ENCODE measurements at regions not wholly inside any gene's neighbourhood (a gene's known extent, or its start where the extent isn't known, plus 50 kb on each side); places are given as distances from the start of the nearest gene placed in this dataset.
"Not testable (repeated sequence)": the region's sequence is repeated elsewhere in the genome, so short reads cannot be mapped to it uniquely, and the experiment has no call there.

- WGBS, 5 donors: 48 to 77% (median 59%) methylated on average over 2 of the region's 2 CpGs
- TF ChIP-seq CTCF (IDR thresholded peaks at IDR 0.05 in 8 of 11, conservative IDR thresholded peaks at IDR 0.05 in 3 of 11) (no peak), POLR2A (IDR thresholded peaks at IDR 0.05) (no peak), POLR2AphosphoS5 (IDR thresholded peaks at IDR 0.05) (no peak)
- DNase-seq: no peak
- H3K4me1 ChIP-seq: peaks cover 0 to 74% (median 20%) of the 10 kb centered on the region in 6 donors
- H3K27ac ChIP-seq: peak overlapping the region in 1 of 8 donors; percentile 28
- no peaks in the 10 kb centered on the region for H3K36me3 ChIP-seq
- intact Hi-C loops (cut with DNase I; ENCODE audit: low total_unique reads): no loop called here
- no peak overlapping the region for H3K4me3 ChIP-seq
- peaks cover 0 to 18% (median 10%) of the 10 kb centered on the region in 8 donors for H3K9me3 ChIP-seq
- H3K27me3 ChIP-seq (replicated peaks in 1 of 7): no peaks in the 10 kb centered on the region
These were observed 330.8 kb upstream of the KLF3 start for GRCh38 chr4:38333219-38333618.

- H3K4me1 ChIP-seq: peaks cover 0 to 62% (median 18%) of the 10 kb centered on the region in 6 donors
- peak overlapping the region in 1 of 8 donors; percentile 38 for H3K27ac ChIP-seq
- intact Hi-C loops (cut with DNase I; ENCODE audit: low total_unique reads): no loop called here
- no peak for DNase-seq
- H3K36me3 ChIP-seq: no peaks in the 10 kb centered on the region
- no peak overlapping the region for H3K4me3 ChIP-seq
- TF ChIP-seq POLR2AphosphoS5 (IDR thresholded peaks at IDR 0.05) (no peak), CTCF (IDR thresholded peaks at IDR 0.05 in 8 of 11, conservative IDR thresholded peaks at IDR 0.05 in 3 of 11) (no peak), POLR2A (IDR thresholded peaks at IDR 0.05) (no peak)
- peaks cover 4 to 34% (median 26%) of the 10 kb centered on the region in 8 donors for H3K9me3 ChIP-seq
- no peaks in the 10 kb centered on the region for H3K27me3 ChIP-seq (replicated peaks in 1 of 7)
- 69 to 80% (median 71%) methylated on average over 1 of the region's 1 CpG for WGBS, 5 donors
These were observed 329.2 kb upstream of the KLF3 start for GRCh38 chr4:38334791-38335190.

GRCh38 chr4:38338939-38339338 lies 325.1 kb upstream of the KLF3 start:
- H3K4me3 ChIP-seq; H3K27me3 ChIP-seq (replicated peaks in 1 of 7); intact Hi-C loops (cut with DNase I; ENCODE audit: low total_unique reads); H3K36me3 ChIP-seq; DNase-seq; H3K27ac ChIP-seq: not testable (repeated sequence)
- peaks cover 4 to 37% (median 28%) of the 10 kb centered on the region in 8 donors for H3K9me3 ChIP-seq
- peaks cover 0 to 21% (median 12%) of the 10 kb centered on the region in 6 donors for H3K4me1 ChIP-seq
- 95 to 97% (median 97%) methylated on average over 1 of the region's 1 CpG for WGBS, 5 donors

GRCh38 chr4:38343608-38344007 lies 320.4 kb upstream of the KLF3 start:
- Histone ChIP-seq H3K4me1 (no peaks in the 10 kb centered on the region), H3K27me3 (replicated peaks in 1 of 7) (no peaks in the 10 kb centered on the region), H3K4me3 (no peak overlapping the region), H3K9me3 (peaks cover 4 to 39% (median 20%) of the 10 kb centered on the region in 8 donors), H3K36me3 (no peaks in the 10 kb centered on the region), H3K27ac (no peak overlapping the region)
- TF ChIP-seq POLR2AphosphoS5 (IDR thresholded peaks at IDR 0.05) (no peak), CTCF (IDR thresholded peaks at IDR 0.05 in 8 of 11, conservative IDR thresholded peaks at IDR 0.05 in 3 of 11) (no peak), POLR2A (IDR thresholded peaks at IDR 0.05) (no peak)
- no peak for DNase-seq
- intact Hi-C loops (cut with DNase I; ENCODE audit: low total_unique reads): no loop called here
- WGBS, 5 donors: 88 to 96% (median 90%) methylated on average over 2 of the region's 2 CpGs

- Histone ChIP-seq H3K27ac (no peak overlapping the region), H3K4me3 (no peak overlapping the region), H3K27me3 (replicated peaks in 1 of 7) (no peaks in the 10 kb centered on the region), H3K4me1 (no peaks in the 10 kb centered on the region), H3K36me3 (no peaks in the 10 kb centered on the region), H3K9me3 (peaks cover 0 to 26% (median 7%) of the 10 kb centered on the region in 8 donors)
- no peak for DNase-seq
- 45 to 62% (median 52%) methylated on average over 1 of the region's 1 CpG for WGBS, 5 donors
- TF ChIP-seq POLR2AphosphoS5 (IDR thresholded peaks at IDR 0.05) (no peak), POLR2A (IDR thresholded peaks at IDR 0.05) (no peak), CTCF (IDR thresholded peaks at IDR 0.05 in 8 of 11, conservative IDR thresholded peaks at IDR 0.05 in 3 of 11) (no peak)
- intact Hi-C loops (cut with DNase I; ENCODE audit: low total_unique reads): no loop called here
These were observed 319.1 kb upstream of the KLF3 start for GRCh38 chr4:38344929-38345328.

Measured in spleen (tissue), 11 donors.